GM12801 (cell line): ENCODE measurements at regions not wholly inside any gene's neighbourhood (a gene's known extent, or its start where the extent isn't known, plus 50 kb on each side); places are given as distances from the start of the nearest gene placed in this dataset.

Source experiments
- CTCF ChIP-seq: IDR thresholded peaks from one replicate; pipeline ENCODE4 v1.5.1; 2011; ENCODE audit warnings: control low read depth; ENCODE audit not compliant: insufficient read length; ENCODE audit errors: extremely low read depth

- TF ChIP-seq CTCF: no peak
Observed at GRCh38 chr5:34459908-34460307, 196.2 kb upstream of the RAI14 start.

GRCh38 chr5:34460496-34460895, 195.6 kb upstream of the RAI14 start:
- no peak for TF ChIP-seq CTCF

GRCh38 chr5:34464829-34465228, 191.3 kb upstream of the RAI14 start:
- TF ChIP-seq CTCF: no peak

GRCh38 chr5:34467436-34467835, 188.7 kb upstream of the RAI14 start:
- TF ChIP-seq CTCF: no peak

GRCh38 chr5:34469971-34470370, 186.2 kb upstream of the RAI14 start:
- TF ChIP-seq CTCF: no peak

GRCh38 chr5:34474573-34475021, 181.5 kb upstream of the RAI14 start:
- TF ChIP-seq CTCF: peak; percentile 82

- no peak for TF ChIP-seq CTCF
Observed at GRCh38 chr5:34475249-34475966, 180.7 kb upstream of the RAI14 start.
